Neural cell (in vitro differentiated cells): ENCODE measurements at regions not wholly inside any gene's neighbourhood (a gene's known extent, or its start where the extent isn't known, plus 50 kb on each side); places are given as distances from the start of the nearest gene placed in this dataset.

Experiments used
- H2AFZ ChIP-seq: fragments of 200-600, 300-800 bp; sonication (generic), shearing (Covaris generic); 2 replicates; pipeline ENCODE4 v1.6.0; 2014; ENCODE audit warnings: low read depth, mild to moderate bottlenecking, antibody characterized with exemption, low read length, moderate library complexity
- H3F3A ChIP-seq: fragments of 200-600 bp; shearing (Covaris generic); 2 replicates; pipeline ENCODE4 v1.6.1; 2016; ENCODE audit warnings: mild to moderate bottlenecking, moderate library complexity, mixed read lengths, antibody characterized with exemption, low read length; ENCODE audit not compliant: insufficient read depth, poor library complexity, severe bottlenecking
- H3K27ac ChIP-seq: fragments of 200-600, 300-800 bp; sonication (generic), shearing (Covaris generic); 2 replicates; pipeline ENCODE4 v1.5.1; 2014; ENCODE audit warnings: mild to moderate bottlenecking, low read length, moderate library complexity
- H3K27me3 ChIP-seq: fragments of 300-800, 200-600 bp; sonication (generic), shearing (Covaris generic); 2 replicates; pipeline ENCODE4 v1.6.0; 2014; ENCODE audit warnings: mild to moderate bottlenecking, low read depth, low read length, moderate library complexity; ENCODE audit not compliant: insufficient read depth
- H3K36me3 ChIP-seq: fragments of 300-800, 200-600 bp; sonication (generic), shearing (Covaris generic); 2 replicates; pipeline ENCODE4 v1.5.1; 2014; ENCODE audit warnings: mild to moderate bottlenecking, antibody characterized with exemption, low read length, moderate library complexity; ENCODE audit not compliant: insufficient read depth
- H3K4me2 ChIP-seq: fragments of 300-800, 200-600 bp; sonication (generic), shearing (Covaris generic); 2 replicates; pipeline ENCODE4 v1.6.0; 2014; ENCODE audit warnings: mild to moderate bottlenecking, low read length
- H3K4me3 ChIP-seq: fragments of 300-800, 200-600 bp; sonication (generic), shearing (Covaris generic); 2 replicates; pipeline ENCODE4 v1.5.1; 2014; ENCODE audit warnings: mild to moderate bottlenecking, low read length, moderate library complexity
- H3K79me2 ChIP-seq: fragments of 200-600 bp; shearing (Covaris generic); replicated peaks from 2 replicates; pipeline ENCODE4 v1.6.0; 2014; ENCODE audit warnings: mild to moderate bottlenecking, low read length, moderate library complexity; ENCODE audit not compliant: insufficient read depth
- H3K9ac ChIP-seq: fragments of 300-800, 200-600 bp; sonication (generic), shearing (Covaris generic); 2 replicates; pipeline ENCODE4 v1.6.1; 2016; ENCODE audit warnings: mild to moderate bottlenecking, low read length, mixed read lengths
- H3K9me2 ChIP-seq: fragments of 200-600 bp; shearing (Covaris generic); 2 replicates; pipeline ENCODE4 v1.6.1; 2016; ENCODE audit warnings: mild to moderate bottlenecking, low read length, mixed read lengths; ENCODE audit not compliant: insufficient read depth
- H3K9me3 ChIP-seq: fragments of 200-600, 300-800 bp; sonication (generic), shearing (Covaris generic); 2 replicates; pipeline ENCODE4 v1.6.1; 2016; ENCODE audit warnings: mild to moderate bottlenecking, mixed run types, low read length, moderate library complexity, mixed read lengths
- H4K20me1 ChIP-seq: fragments of 200-600 bp; shearing (Covaris generic); 2 replicates; pipeline ENCODE4 v1.6.1; 2016; ENCODE audit warnings: mild to moderate bottlenecking, mixed run types; ENCODE audit not compliant: insufficient read depth
- EP300 ChIP-seq: fragments of 450-650 bp; conservative IDR thresholded peaks from 2 replicates; pipeline ENCODE4 v1.6.1; 2014; ENCODE audit warnings: antibody characterized with exemption, mild to moderate bottlenecking, moderate library complexity; ENCODE audit not compliant: poor library complexity, severe bottlenecking
- EZH2 ChIP-seq: fragments of 200-600, 300-800 bp; shearing (Covaris generic), sonication (generic); IDR thresholded peaks from 2 replicates; pipeline ENCODE4 v1.6.1; 2014; ENCODE audit warnings: antibody characterized with exemption, low read length, borderline replicate concordance, mild to moderate bottlenecking; ENCODE audit not compliant: insufficient read depth, poor library complexity, severe bottlenecking
- MXI1 ChIP-seq: fragments of 450-650 bp; conservative IDR thresholded peaks from 2 replicates; pipeline ENCODE4 v1.6.1; 2014; ENCODE audit warnings: antibody characterized with exemption, mild to moderate bottlenecking; ENCODE audit not compliant: poor library complexity, severe bottlenecking
- POLR2AphosphoS5 ChIP-seq: IDR thresholded peaks from 2 replicates; pipeline ENCODE4 v1.6.1; 2012
- RAD21 ChIP-seq: fragments of 450-650 bp; conservative IDR thresholded peaks from 2 replicates; pipeline ENCODE4 v1.6.1; 2014; ENCODE audit warnings: antibody characterized with exemption, mild to moderate bottlenecking, moderate library complexity
- SMC3 ChIP-seq: fragments of 450-650 bp; conservative IDR thresholded peaks from 2 replicates; pipeline ENCODE4 v1.6.1; 2014; ENCODE audit warnings: antibody characterized with exemption, mild to moderate bottlenecking, moderate library complexity; ENCODE audit not compliant: poor library complexity
- TAF1 ChIP-seq: IDR thresholded peaks from 2 replicates; pipeline ENCODE4 v1.6.1; 2012; ENCODE audit warnings: low read depth
- TF ChIP-seq, protein P1 (sequence below): IDR thresholded peaks from 2 replicates; pipeline ENCODE4 v1.6.1; 2012; ENCODE audit warnings: borderline replicate concordance
- TF ChIP-seq, protein P2 (sequence below): fragments of 450-650 bp; IDR thresholded peaks from 2 replicates; pipeline ENCODE4 v1.5.1; 2014; ENCODE audit warnings: antibody characterized with exemption, mild to moderate bottlenecking, moderate library complexity; ENCODE audit not compliant: poor library complexity, severe bottlenecking

DNA sequence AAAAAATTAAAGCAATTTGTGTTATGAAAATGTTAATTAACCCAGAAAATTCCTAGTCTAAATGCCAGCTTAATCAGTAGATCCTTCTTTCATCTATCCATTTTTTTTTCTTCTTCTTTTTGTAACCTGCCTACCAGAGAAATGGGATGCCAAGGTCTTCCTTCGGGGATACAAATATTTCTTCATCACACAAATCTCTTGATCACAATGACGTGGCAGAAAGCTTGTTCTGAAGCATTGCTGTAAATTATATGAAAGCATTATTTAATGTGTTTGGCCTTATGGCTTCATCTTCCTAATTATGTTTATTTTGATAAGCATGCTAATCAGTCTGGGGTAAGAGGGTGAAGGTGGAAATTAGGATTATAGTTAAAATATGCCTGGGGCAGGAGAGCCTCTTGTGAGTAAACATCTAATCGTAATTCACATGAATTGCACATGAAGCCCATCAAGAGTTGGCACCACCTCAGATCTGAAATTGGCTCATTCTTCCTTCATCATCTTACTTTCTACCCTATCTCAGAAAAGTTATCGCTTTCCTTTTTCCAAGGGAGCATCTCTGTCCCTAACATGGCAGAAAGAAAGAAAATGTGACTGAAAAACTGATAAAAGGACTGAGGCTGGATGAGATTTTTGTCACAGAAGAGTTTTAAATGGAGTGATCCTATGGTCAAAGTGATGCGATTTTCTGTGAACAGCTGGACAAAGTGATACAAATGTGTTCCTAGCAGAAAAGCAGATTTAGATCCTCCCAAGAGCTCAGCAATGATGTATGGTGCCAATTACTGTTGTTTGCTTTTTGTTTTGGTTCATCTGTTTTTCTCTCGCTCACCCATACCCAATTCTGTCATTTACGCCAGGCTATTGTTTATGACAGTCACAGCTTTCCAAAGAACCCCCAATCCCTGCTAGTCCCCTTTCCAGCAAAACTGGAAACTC lies 76.9 kb upstream of the PMAIP1 start:
- Histone ChIP-seq H3K9me3 (no peaks in the 10 kb centered on the region), H3K9me2 (no peaks in the 10 kb centered on the region), H3K4me2 (no peak overlapping the region), H3K4me3 (no peak overlapping the region), H3K36me3 (no peaks in the 10 kb centered on the region), H3K27ac (no peak overlapping the region), H3F3A (no peaks in the 10 kb centered on the region), H2AFZ (no peak overlapping the region), H3K79me2 (no peaks in the 10 kb centered on the region), H3K27me3 (no peaks in the 10 kb centered on the region), H4K20me1 (no peaks in the 10 kb centered on the region), H3K9ac (no peak overlapping the region)
- TF ChIP-seq SMC3 (no peak), MXI1 (no peak), EZH2 (no peak), POLR2AphosphoS5 (no peak)
- TF ChIP-seq, protein P1, sequence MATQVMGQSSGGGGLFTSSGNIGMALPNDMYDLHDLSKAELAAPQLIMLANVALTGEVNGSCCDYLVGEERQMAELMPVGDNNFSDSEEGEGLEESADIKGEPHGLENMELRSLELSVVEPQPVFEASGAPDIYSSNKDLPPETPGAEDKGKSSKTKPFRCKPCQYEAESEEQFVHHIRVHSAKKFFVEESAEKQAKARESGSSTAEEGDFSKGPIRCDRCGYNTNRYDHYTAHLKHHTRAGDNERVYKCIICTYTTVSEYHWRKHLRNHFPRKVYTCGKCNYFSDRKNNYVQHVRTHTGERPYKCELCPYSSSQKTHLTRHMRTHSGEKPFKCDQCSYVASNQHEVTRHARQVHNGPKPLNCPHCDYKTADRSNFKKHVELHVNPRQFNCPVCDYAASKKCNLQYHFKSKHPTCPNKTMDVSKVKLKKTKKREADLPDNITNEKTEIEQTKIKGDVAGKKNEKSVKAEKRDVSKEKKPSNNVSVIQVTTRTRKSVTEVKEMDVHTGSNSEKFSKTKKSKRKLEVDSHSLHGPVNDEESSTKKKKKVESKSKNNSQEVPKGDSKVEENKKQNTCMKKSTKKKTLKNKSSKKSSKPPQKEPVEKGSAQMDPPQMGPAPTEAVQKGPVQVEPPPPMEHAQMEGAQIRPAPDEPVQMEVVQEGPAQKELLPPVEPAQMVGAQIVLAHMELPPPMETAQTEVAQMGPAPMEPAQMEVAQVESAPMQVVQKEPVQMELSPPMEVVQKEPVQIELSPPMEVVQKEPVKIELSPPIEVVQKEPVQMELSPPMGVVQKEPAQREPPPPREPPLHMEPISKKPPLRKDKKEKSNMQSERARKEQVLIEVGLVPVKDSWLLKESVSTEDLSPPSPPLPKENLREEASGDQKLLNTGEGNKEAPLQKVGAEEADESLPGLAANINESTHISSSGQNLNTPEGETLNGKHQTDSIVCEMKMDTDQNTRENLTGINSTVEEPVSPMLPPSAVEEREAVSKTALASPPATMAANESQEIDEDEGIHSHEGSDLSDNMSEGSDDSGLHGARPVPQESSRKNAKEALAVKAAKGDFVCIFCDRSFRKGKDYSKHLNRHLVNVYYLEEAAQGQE, result no peak

DNA sequence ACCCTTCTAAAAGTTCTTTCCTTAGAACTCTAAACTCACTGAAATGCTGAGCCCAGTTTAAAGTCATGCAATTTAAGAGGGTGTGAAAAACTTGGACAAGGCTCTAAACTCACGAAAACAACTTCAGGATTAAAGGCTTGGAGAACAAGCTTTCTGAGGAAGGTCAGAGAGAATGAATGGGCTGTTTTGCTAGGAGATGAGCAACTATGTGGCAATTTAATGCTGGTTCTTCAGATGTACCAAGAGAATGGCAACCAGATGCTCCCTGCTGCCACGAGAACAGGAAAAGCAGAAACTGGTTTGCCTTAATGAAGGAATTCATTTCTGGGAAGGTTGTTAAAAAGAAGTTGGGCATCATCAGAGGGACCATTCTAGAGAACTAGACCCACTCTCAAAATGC lies 77.8 kb upstream of the PMAIP1 start:
- H3K4me2 ChIP-seq, result no peak overlapping the region
- TF ChIP-seq EZH2 (no peak), SMC3 (no peak), RAD21 (no peak), EP300 (no peak), TAF1 (no peak), POLR2AphosphoS5 (no peak), MXI1 (no peak)
- TF ChIP-seq, protein P2, sequence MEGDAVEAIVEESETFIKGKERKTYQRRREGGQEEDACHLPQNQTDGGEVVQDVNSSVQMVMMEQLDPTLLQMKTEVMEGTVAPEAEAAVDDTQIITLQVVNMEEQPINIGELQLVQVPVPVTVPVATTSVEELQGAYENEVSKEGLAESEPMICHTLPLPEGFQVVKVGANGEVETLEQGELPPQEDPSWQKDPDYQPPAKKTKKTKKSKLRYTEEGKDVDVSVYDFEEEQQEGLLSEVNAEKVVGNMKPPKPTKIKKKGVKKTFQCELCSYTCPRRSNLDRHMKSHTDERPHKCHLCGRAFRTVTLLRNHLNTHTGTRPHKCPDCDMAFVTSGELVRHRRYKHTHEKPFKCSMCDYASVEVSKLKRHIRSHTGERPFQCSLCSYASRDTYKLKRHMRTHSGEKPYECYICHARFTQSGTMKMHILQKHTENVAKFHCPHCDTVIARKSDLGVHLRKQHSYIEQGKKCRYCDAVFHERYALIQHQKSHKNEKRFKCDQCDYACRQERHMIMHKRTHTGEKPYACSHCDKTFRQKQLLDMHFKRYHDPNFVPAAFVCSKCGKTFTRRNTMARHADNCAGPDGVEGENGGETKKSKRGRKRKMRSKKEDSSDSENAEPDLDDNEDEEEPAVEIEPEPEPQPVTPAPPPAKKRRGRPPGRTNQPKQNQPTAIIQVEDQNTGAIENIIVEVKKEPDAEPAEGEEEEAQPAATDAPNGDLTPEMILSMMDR, result no peak
- TF ChIP-seq, protein P1, result no peak
- H2AFZ ChIP-seq, result no peak overlapping the region

More for the DNA sequence above, 77.8 kb upstream of the PMAIP1 start:
- H3K27ac ChIP-seq, result no peak overlapping the region
- H3K27me3 ChIP-seq, result no peaks in the 10 kb centered on the region
- H3K79me2 ChIP-seq, result no peaks in the 10 kb centered on the region
- no peaks in the 10 kb centered on the region for H3K36me3 ChIP-seq
- H3K9me3 ChIP-seq, result no peaks in the 10 kb centered on the region
- no peak overlapping the region for H3K9ac ChIP-seq
- H3K9me2 ChIP-seq, result no peaks in the 10 kb centered on the region
- no peaks in the 10 kb centered on the region for H4K20me1 ChIP-seq
- no peaks in the 10 kb centered on the region for H3F3A ChIP-seq
- H3K4me3 ChIP-seq, result no peak overlapping the region
